CD4-positive, CD25-positive, alpha-beta regulatory T cell (primary cell): ENCODE measurements at regions not wholly inside any gene's neighbourhood (a gene's known extent, or its start where the extent isn't known, plus 50 kb on each side); places are given as distances from the start of the nearest gene placed in this dataset.
"Not testable (repeated sequence)": the region's sequence is repeated elsewhere in the genome, so short reads cannot be mapped to it uniquely, and the experiment has no call there.

ENCODE experiments used
- ATAC-seq, 2 donors: fragments of 150-1000 bp; cut with Tn5 transposase; one replicate each; pipeline ENCODE4 v1.10.0; 2021; ENCODE audit warnings: low read depth in 2 of 2, moderate number of reproducible peaks in 2 of 2, moderate library complexity in 1 of 2
- DNase-seq, 3 donors: peaks; one replicate each; pipeline versions ENCODE4 v3.0.0 to v3.0.0-alpha.2; 2012 to 2022; ENCODE audit warnings: mixed read lengths in 1 of 3
- H3K27ac ChIP-seq: one replicate; pipeline ENCODE4 v1.7.0; 2013; ENCODE audit warnings: mild to moderate bottlenecking, low read length; ENCODE audit not compliant: insufficient read depth, poor library complexity, severe bottlenecking
- H3K27me3 ChIP-seq: one replicate; pipeline ENCODE4 v1.7.0; 2013; ENCODE audit warnings: low read length; ENCODE audit not compliant: control insufficient read depth, insufficient read depth
- H3K36me3 ChIP-seq: one replicate; pipeline ENCODE4 v1.7.0; 2013; ENCODE audit warnings: mild to moderate bottlenecking, low read length, moderate library complexity; ENCODE audit not compliant: control insufficient read depth, insufficient read depth
- H3K4me1 ChIP-seq: 2 replicates; pipeline ENCODE4 v1.7.0; 2013; ENCODE audit warnings: mild to moderate bottlenecking, low read length; ENCODE audit not compliant: insufficient read depth, control insufficient read depth, poor library complexity, severe bottlenecking
- H3K4me3 ChIP-seq: one replicate; pipeline ENCODE4 v1.7.0; 2013; ENCODE audit warnings: low read depth, mild to moderate bottlenecking, low read length, moderate library complexity
- H3K9me3 ChIP-seq, 2 experiments: 1 replicate in 1 of 2; 2 replicates in 1 of 2; pipeline ENCODE4 v1.7.0; 2013; ENCODE audit warnings: low read length in 2 of 2, mild to moderate bottlenecking in 1 of 2, moderate library complexity in 1 of 2; ENCODE audit not compliant: control insufficient read depth in 2 of 2
- H3K27ac Mint-ChIP-seq, 3 donors: one replicate each; pipeline ENCODE4 v1.8.0; 2020 to 2022; ENCODE audit warnings: mild to moderate bottlenecking in 3 of 3, mixed read lengths in 3 of 3, moderate library complexity in 2 of 3
- H3K27me3 Mint-ChIP-seq: one replicate; pipeline ENCODE4 v1.8.0; 2022; ENCODE audit warnings: mild to moderate bottlenecking, mixed read lengths
- H3K36me3 Mint-ChIP-seq: one replicate; pipeline ENCODE4 v1.8.0; 2020; ENCODE audit warnings: mixed read lengths
- H3K4me1 Mint-ChIP-seq, 4 donors: one replicate each; pipeline ENCODE4 v1.8.0; 2020 to 2022; ENCODE audit warnings: mixed read lengths in 4 of 4, mild to moderate bottlenecking in 1 of 4
- H3K4me3 Mint-ChIP-seq, 4 donors: one replicate each; pipeline ENCODE4 v1.8.0; 2020 to 2022; ENCODE audit warnings: mild to moderate bottlenecking in 4 of 4, mixed read lengths in 4 of 4, moderate library complexity in 3 of 4
- H3K9me3 Mint-ChIP-seq, 7 donors: one replicate each; pipeline ENCODE4 v1.8.0; 2020 to 2022; ENCODE audit warnings: mixed read lengths in 7 of 7, mild to moderate bottlenecking in 3 of 7, moderate library complexity in 2 of 7

GRCh38 chr4:111405989-111406388 is 739.3 kb upstream of the FAM241A start:
- Mint-ChIP-seq H3K27me3 (no peaks in the 10 kb centered on the region), H3K9me3 (peaks cover 0 to 9% (median 3%) of the 10 kb centered on the region in 7 donors), H3K4me3 (no peak overlapping the region), H3K36me3 (no peaks in the 10 kb centered on the region), H3K27ac (no peak overlapping the region), H3K4me1 (no peaks in the 10 kb centered on the region)
- Histone ChIP-seq H3K27ac (no peak overlapping the region), H3K27me3 (no peaks in the 10 kb centered on the region), H3K36me3 (no peaks in the 10 kb centered on the region), H3K4me3 (no peak overlapping the region), H3K9me3 (no peaks in the 10 kb centered on the region), H3K4me1 (no peaks in the 10 kb centered on the region)
- ATAC-seq: no peak
- no peak for DNase-seq

DNA sequence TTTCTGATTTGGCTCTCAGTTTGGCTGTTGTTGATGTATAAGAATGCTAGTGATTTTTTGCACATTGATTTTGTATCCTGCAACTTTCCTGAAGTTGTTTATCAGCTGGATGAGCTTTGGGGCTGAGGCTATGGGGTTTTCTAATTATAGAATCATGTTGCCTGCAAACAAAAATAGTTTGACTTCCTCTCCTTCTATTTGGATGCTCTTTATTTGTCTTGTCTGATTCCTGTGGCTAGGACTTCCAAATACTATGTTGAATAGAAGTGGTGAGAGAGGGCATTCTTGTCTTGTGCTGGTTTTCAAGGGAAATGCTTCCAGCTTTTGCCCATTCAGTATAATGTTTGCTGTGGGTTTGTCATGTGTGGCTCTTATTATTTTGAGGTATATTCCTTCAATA is 734.7 kb upstream of the FAM241A start:
- Mint-ChIP-seq H3K4me3 (no peak overlapping the region), H3K36me3 (no peaks in the 10 kb centered on the region), H3K27me3 (no peaks in the 10 kb centered on the region), H3K27ac (no peak overlapping the region), H3K9me3 (peaks cover 1 to 19% (median 9%) of the 10 kb centered on the region in 7 donors), H3K4me1 (no peaks in the 10 kb centered on the region)
- H3K4me1 ChIP-seq: no peaks in the 10 kb centered on the region
- H3K36me3 ChIP-seq: no peaks in the 10 kb centered on the region
- no peaks in the 10 kb centered on the region for H3K9me3 ChIP-seq
- no peak overlapping the region for H3K4me3 ChIP-seq
- ATAC-seq: no peak
- H3K27ac ChIP-seq: no peak overlapping the region
- no peaks in the 10 kb centered on the region for H3K27me3 ChIP-seq
- no peak for DNase-seq

GRCh38 chr4:111417521-111417920 is 727.7 kb upstream of the FAM241A start:
- Mint-ChIP-seq H3K4me1 (no peaks in the 10 kb centered on the region), H3K36me3 (no peaks in the 10 kb centered on the region), H3K27ac (no peak overlapping the region), H3K4me3 (no peak overlapping the region), H3K27me3 (no peaks in the 10 kb centered on the region), H3K9me3 (peaks cover 0 to 10% (median 4%) of the 10 kb centered on the region in 7 donors)
- H3K9me3 ChIP-seq: no peaks in the 10 kb centered on the region
- no peak for DNase-seq
- no peaks in the 10 kb centered on the region for H3K36me3 ChIP-seq
- no peaks in the 10 kb centered on the region for H3K4me1 ChIP-seq
- H3K27me3 ChIP-seq: no peaks in the 10 kb centered on the region
- H3K27ac ChIP-seq: no peak overlapping the region
- no peak overlapping the region for H3K4me3 ChIP-seq
- ATAC-seq: no peak

DNA sequence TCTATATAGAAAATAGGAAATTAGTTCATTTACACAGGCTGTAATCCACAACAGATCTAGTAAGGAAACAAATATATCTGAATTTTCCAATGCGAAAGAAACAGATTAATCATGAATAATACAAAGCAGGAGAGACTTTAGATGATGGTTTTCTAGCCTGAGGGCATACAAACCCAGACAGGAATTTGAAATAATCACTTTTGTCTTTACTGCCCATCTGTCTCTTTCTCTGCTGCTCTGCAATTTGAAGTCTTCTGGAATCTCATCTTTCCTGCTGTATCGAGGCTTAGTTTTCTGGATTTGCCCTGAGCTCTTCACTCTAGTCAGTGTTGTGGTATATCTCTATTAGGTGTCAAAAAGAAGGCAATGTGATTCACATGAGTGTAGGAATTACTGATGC is 711.8 kb upstream of the FAM241A start:
- Mint-ChIP-seq H3K36me3 (no peaks in the 10 kb centered on the region), H3K4me3 (no peak overlapping the region), H3K27ac (no peak overlapping the region), H3K27me3 (no peaks in the 10 kb centered on the region), H3K4me1 (no peaks in the 10 kb centered on the region), H3K9me3 (peaks cover 2 to 13% (median 4%) of the 10 kb centered on the region in 7 donors)
- no peak overlapping the region for H3K4me3 ChIP-seq
- DNase-seq (no peak), ATAC-seq (no peak)
- H3K36me3 ChIP-seq: no peaks in the 10 kb centered on the region
- H3K4me1 ChIP-seq: no peaks in the 10 kb centered on the region
- H3K27me3 ChIP-seq: no peaks in the 10 kb centered on the region
- H3K9me3 ChIP-seq: no peaks in the 10 kb centered on the region
- H3K27ac ChIP-seq: no peak overlapping the region

DNA sequence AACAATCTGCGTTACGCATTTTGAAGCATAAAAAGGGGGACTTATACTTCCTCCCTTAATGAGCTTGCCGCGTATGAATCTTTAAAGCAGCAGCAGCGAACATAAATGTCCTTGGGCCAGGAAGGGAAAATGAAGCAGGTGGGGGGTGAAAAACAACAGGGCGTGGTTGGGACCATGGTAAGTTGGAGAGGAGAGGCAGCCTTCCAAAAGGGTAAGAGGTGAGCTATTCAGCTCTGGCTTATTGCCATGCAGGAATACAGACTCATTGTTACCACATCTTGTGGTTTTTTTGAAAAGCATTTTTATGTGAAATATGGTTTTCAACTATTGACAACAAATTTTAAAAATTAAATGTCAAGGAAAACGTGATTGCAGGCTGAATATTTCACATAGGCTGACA is 710.7 kb upstream of the FAM241A start:
- no peak overlapping the region for H3K4me3 Mint-ChIP-seq
- no peaks in the 10 kb centered on the region for H3K9me3 ChIP-seq
- no peaks in the 10 kb centered on the region for H3K27me3 ChIP-seq
- no peaks in the 10 kb centered on the region for H3K4me1 Mint-ChIP-seq
- H3K27me3 Mint-ChIP-seq: no peaks in the 10 kb centered on the region
- H3K4me1 ChIP-seq: no peaks in the 10 kb centered on the region
- DNase-seq (no peak), ATAC-seq (no peak)
- H3K36me3 Mint-ChIP-seq: no peaks in the 10 kb centered on the region
- no peak overlapping the region for H3K27ac Mint-ChIP-seq
- peaks cover 0 to 16% (median 6%) of the 10 kb centered on the region in 7 donors for H3K9me3 Mint-ChIP-seq
- H3K4me3 ChIP-seq: no peak overlapping the region
- no peaks in the 10 kb centered on the region for H3K36me3 ChIP-seq
- H3K27ac ChIP-seq: no peak overlapping the region

GRCh38 chr4:111435986-111436744 is 709.1 kb upstream of the FAM241A start:
- no peaks in the 10 kb centered on the region for H3K27me3 Mint-ChIP-seq
- Histone ChIP-seq H3K36me3 (no peaks in the 10 kb centered on the region), H3K9me3 (no peaks in the 10 kb centered on the region), H3K4me3 (no peak overlapping the region), H3K27ac (no peak overlapping the region), H3K27me3 (no peaks in the 10 kb centered on the region), H3K4me1 (no peaks in the 10 kb centered on the region)
- H3K4me3 Mint-ChIP-seq: no peak overlapping the region
- peaks cover 0 to 16% (median 6%) of the 10 kb centered on the region in 7 donors for H3K9me3 Mint-ChIP-seq
- no peak overlapping the region for H3K27ac Mint-ChIP-seq
- no peaks in the 10 kb centered on the region for H3K36me3 Mint-ChIP-seq
- DNase-seq (no peak), ATAC-seq (no peak)
- no peaks in the 10 kb centered on the region for H3K4me1 Mint-ChIP-seq

DNA sequence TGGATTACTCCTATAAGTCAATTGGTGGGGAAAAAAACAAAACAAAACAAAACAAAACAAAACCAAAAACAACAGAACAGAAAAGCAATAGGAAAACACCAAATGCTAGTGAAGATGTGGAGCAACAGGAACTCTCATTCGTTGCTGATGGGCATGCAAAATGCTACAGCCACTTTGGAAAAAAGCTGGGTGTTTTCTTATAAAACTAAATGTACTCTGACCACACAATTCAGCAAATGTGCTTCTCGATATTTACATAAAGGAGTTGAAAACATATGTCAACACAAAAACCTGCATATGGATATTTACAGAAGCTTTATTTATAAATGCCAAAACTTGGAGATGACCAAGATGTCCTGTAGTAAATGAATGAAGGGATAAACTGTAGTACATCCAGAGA is 703.6 kb upstream of the FAM241A start:
- Mint-ChIP-seq H3K9me3 (peaks cover 3 to 20% (median 6%) of the 10 kb centered on the region in 7 donors), H3K36me3 (no peaks in the 10 kb centered on the region), H3K27me3 (no peaks in the 10 kb centered on the region), H3K27ac (no peak overlapping the region), H3K4me1 (no peaks in the 10 kb centered on the region), H3K4me3 (no peak overlapping the region)
- H3K4me1 ChIP-seq: no peaks in the 10 kb centered on the region
- DNase-seq (no peak), ATAC-seq (no peak)
- H3K36me3 ChIP-seq: no peaks in the 10 kb centered on the region
- no peaks in the 10 kb centered on the region for H3K27me3 ChIP-seq
- no peak overlapping the region for H3K27ac ChIP-seq
- no peak overlapping the region for H3K4me3 ChIP-seq
- H3K9me3 ChIP-seq: no peaks in the 10 kb centered on the region

DNA sequence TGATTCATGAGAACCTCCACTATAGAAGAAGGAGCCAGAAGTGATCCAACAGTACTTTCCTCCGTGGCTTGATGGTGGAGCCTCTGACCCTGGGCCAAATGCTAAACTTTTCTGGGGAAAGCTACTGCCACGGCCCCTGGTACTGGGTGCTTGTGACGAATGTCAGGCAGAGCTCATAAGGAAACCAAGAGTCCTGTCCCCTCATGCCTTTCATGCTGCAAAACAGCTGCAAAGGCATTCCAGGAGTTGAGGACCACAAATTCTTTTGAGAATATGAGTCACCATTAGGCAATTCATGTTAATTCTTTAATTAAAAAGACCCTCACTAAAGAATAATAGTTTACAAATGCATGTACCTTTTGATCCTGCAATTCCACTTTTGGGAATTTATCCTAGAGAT is 700.4 kb upstream of the FAM241A start:
- H3K27ac Mint-ChIP-seq, H3K27ac ChIP-seq, H3K4me3 Mint-ChIP-seq, H3K27me3 ChIP-seq, H3K4me1 ChIP-seq, H3K4me3 ChIP-seq, H3K9me3 ChIP-seq, H3K4me1 Mint-ChIP-seq, ATAC-seq, H3K36me3 Mint-ChIP-seq, H3K36me3 ChIP-seq, H3K27me3 Mint-ChIP-seq, DNase-seq: not testable (repeated sequence)
- peaks cover 2 to 15% (median 6%) of the 10 kb centered on the region in 7 donors for H3K9me3 Mint-ChIP-seq
